ENCODE measurements at regions not wholly inside any gene's neighbourhood (a gene's known extent, or its start where the extent isn't known, plus 50 kb on each side); places are given as distances from the start of the nearest gene placed in this dataset.
"Not testable (repeated sequence)": the region's sequence is repeated elsewhere in the genome, so short reads cannot be mapped to it uniquely, and the experiment has no call there.

GRCh38 chr7:120185940-120186682 lies 86.9 kb upstream of the KCND2 start:
- TF ChIP-seq, protein P1, sequence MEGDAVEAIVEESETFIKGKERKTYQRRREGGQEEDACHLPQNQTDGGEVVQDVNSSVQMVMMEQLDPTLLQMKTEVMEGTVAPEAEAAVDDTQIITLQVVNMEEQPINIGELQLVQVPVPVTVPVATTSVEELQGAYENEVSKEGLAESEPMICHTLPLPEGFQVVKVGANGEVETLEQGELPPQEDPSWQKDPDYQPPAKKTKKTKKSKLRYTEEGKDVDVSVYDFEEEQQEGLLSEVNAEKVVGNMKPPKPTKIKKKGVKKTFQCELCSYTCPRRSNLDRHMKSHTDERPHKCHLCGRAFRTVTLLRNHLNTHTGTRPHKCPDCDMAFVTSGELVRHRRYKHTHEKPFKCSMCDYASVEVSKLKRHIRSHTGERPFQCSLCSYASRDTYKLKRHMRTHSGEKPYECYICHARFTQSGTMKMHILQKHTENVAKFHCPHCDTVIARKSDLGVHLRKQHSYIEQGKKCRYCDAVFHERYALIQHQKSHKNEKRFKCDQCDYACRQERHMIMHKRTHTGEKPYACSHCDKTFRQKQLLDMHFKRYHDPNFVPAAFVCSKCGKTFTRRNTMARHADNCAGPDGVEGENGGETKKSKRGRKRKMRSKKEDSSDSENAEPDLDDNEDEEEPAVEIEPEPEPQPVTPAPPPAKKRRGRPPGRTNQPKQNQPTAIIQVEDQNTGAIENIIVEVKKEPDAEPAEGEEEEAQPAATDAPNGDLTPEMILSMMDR (IDR thresholded peaks at IDR 0.05; ENCODE audit: low read depth, low read length, missing control alignments): no peak
- no peak for DNase-seq (ENCODE audit: low read depth)
- H3K4me3 ChIP-seq (ENCODE audit: low read depth, low read length): no peak overlapping the region

GRCh38 chr7:120186688-120187087 lies 86.3 kb upstream of the KCND2 start:
- DNase-seq (ENCODE audit: low read depth): no peak
- no peak overlapping the region for H3K4me3 ChIP-seq (ENCODE audit: low read depth, low read length)
- TF ChIP-seq, protein P1 (IDR thresholded peaks at IDR 0.05; ENCODE audit: low read depth, low read length, missing control alignments): no peak

DNA sequence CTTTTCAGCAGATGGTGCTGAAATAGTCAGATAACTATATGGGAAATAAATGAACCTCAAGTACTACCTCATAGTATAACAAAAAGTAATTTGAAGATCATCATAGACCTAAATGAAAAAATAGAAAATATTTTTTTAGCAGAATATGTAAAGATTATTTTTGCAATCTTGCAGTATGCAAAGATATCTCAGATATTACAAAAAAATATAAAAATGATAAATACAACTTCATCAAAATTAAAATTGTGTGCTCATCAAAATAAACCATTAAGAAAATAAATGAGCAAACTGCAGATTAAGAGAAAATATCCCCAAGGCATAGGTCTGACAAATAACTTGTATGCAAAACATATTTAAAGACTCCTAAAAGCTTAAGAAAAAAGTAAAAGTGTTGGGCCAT lies 83.4 kb upstream of the KCND2 start:
- TF ChIP-seq, protein P1 (IDR thresholded peaks at IDR 0.05; ENCODE audit: low read depth, low read length, missing control alignments): no peak

DNA sequence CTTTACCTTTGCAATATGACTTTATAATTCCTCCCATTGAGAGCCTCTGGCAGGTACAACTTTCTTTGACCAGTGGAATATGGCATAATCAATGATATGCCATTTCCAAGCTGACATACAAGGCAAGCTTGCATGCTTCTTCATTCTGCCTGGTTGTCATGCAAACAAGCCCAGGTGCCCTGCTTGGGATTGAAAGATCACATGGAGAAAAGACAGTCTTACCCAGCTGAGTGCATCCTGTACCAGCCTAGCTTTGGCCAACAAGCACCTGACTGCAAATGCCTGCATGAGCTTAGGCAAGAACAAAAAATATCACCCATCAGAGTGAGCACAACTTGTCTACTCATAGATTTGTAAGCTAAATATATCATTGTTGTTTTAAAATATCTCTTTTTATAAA lies 82.9 kb upstream of the KCND2 start:
- H3K4me3 ChIP-seq (ENCODE audit: low read depth, low read length): no peak overlapping the region
- TF ChIP-seq, protein P1 (IDR thresholded peaks at IDR 0.05; ENCODE audit: low read depth, low read length, missing control alignments): no peak
- no peak for DNase-seq (ENCODE audit: low read depth)

More for the DNA sequence above, 83.4 kb upstream of the KCND2 start:
- DNase-seq (ENCODE audit: low read depth): no peak
- no peak overlapping the region for H3K4me3 ChIP-seq (ENCODE audit: low read depth, low read length)

DNA sequence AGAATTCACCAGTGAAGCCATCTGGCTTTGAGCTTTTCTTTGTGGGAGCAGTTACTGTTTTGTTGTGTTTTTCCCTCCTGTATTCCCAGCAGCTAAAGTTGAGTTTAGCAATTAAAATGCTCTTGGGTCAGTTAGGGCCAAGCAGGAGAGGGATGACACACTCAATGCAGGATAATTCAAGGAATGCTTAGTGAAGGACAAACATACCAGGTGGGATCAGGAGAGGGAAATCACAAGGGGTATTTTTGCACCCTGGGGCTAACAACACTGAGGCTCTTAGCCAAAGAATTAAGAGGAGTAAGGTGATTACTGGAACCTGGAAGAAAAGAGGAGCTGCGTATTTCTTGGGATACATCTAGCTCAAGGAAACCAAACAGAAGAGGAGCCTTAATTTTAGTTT lies 82.4 kb upstream of the KCND2 start:
- DNase-seq (ENCODE audit: low read depth): no peak
- TF ChIP-seq, protein P1 (IDR thresholded peaks at IDR 0.05; ENCODE audit: low read depth, low read length, missing control alignments): no peak
- H3K4me3 ChIP-seq (ENCODE audit: low read depth, low read length): no peak overlapping the region

- DNase-seq (ENCODE audit: low read depth); H3K4me3 ChIP-seq (ENCODE audit: low read depth, low read length): not testable (repeated sequence)
Measured at GRCh38 chr7:120191423-120191822, 81.6 kb upstream of the KCND2 start.

- DNase-seq (ENCODE audit: low read depth): no peak
- H3K4me3 ChIP-seq (ENCODE audit: low read depth, low read length): no peak overlapping the region
- TF ChIP-seq, protein P1 (IDR thresholded peaks at IDR 0.05; ENCODE audit: low read depth, low read length, missing control alignments): no peak
Measured at GRCh38 chr7:120201290-120201689, 71.7 kb upstream of the KCND2 start.

Measured in GM12864 (cell line).